GM18868 (cell line): ENCODE measurements at regions not wholly inside any gene's neighbourhood (a gene's known extent, or its start where the extent isn't known, plus 50 kb on each side); places are given as distances from the start of the nearest gene placed in this dataset.
"Not testable (repeated sequence)": the region's sequence is repeated elsewhere in the genome, so short reads cannot be mapped to it uniquely, and the experiment has no call there.

Experiments
- ATAC-seq: cut with Tn5 transposase; IDR thresholded peaks from one replicate; pipeline ENCODE4 v1.9.1; 2021; ENCODE audit warnings: mild to moderate bottlenecking, moderate library complexity; ENCODE audit not compliant: unreplicated experiment

DNA sequence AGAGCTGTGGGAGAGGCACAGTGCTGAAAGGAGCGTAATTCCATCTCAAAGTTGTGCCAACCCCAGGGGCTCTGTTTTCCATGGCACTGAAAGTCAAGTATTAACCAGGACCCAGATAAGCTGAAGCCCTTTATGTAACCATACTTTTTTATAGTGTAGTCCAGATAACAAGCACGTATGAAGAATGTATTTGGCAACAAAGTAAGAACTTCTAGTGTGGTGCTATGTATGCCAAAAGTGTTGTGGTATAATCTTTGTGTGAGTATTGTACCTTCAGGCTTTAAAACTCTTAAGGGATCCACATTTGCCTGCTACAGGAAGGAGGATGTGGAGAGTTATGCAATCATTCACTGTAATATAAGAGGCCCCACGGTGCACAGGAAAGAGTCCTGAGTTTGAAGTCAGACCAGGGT is 129.4 kb downstream of the IBTK start:
- no peak for ATAC-seq

GRCh38 chr6:82114748-82115147 is 132.8 kb downstream of the IBTK start:
- ATAC-seq: no peak

- ATAC-seq: no peak
Measured at GRCh38 chr6:82113231-82113630, 134.3 kb downstream of the IBTK start.

GRCh38 chr6:82111818-82112217 is 135.7 kb downstream of the IBTK start:
- ATAC-seq: no peak

DNA sequence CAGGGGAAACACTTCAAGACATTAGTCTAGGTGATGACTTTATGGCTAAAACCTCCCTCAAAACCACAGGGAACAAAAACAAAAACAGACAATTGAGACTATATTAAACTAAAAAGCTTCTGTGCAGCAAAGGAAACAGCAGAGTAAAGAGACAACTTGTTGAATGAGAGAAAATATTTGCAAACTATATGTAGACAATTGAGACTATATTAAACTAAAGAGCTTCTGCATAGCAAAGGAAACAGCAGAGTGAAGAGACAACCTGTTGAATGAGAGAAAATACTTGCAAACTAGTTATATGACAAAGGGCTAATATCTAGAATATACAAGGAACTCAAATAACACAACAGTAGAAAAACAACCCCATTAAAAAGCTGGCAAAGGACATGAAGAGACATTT is 136.4 kb downstream of the IBTK start:
- no peak for ATAC-seq

- not testable (repeated sequence) for ATAC-seq
Measured at GRCh38 chr6:82103171-82103570, 144.4 kb downstream of the IBTK start.

DNA sequence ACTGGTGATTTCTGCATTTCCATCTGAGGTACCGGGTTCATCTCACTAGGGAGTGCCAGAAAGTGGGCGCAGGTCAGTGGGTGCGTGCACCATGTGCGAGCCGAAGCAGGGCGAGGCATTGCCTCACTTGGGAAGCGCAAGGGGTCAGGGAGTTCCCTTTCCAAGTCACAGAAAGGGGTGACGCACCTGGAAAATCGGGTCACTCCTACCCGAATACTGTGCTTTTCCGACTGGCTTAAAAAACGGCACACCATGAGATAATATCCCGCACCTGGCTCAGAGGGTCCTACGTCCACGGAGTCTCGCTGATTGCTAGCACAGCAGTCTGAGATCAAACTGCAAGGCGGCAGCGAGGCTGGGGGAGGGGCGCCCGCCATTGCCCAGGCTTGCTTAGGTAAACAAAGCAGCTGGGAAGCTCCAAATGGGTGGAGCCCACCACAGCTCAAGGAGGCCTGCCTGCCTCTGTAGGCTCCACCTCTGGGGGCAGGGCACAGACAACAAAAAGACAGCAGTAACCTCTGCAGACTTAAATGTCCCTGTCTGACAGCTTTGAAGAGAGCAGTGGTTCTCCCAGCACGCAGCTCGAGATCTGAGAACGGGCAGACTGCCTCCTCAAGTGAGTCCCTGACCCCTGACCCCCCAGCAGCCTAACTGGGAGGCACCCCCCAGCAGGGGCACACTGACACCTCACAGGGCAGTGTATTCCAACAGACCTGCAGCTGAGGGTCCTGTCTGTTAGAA is 146.0 kb downstream of the IBTK start:
- not testable (repeated sequence) for ATAC-seq

- not testable (repeated sequence) for ATAC-seq
Measured at GRCh38 chr6:82100763-82101162, 146.8 kb downstream of the IBTK start.

GRCh38 chr6:82097676-82098075 is 149.9 kb downstream of the IBTK start:
- no peak for ATAC-seq

DNA sequence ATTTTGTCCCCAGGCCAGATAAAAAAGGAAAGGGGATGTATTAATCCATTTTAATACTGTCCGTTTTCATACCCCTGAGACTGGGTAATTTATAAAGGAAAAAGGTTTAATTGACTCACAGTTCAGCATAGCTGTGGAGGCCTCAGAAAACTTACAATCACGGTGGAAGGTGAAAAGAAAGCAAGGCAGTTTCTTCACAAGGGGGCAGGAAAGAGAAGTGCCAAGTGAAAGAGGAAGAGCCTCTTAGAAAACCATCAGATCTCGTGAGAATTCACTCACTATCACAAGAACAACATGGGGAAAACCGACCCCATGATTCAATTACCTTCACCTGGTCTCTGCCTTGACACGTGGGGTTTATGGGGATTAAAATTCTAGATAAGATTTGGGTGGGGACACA is 152.5 kb downstream of the IBTK start:
- no peak for ATAC-seq

DNA sequence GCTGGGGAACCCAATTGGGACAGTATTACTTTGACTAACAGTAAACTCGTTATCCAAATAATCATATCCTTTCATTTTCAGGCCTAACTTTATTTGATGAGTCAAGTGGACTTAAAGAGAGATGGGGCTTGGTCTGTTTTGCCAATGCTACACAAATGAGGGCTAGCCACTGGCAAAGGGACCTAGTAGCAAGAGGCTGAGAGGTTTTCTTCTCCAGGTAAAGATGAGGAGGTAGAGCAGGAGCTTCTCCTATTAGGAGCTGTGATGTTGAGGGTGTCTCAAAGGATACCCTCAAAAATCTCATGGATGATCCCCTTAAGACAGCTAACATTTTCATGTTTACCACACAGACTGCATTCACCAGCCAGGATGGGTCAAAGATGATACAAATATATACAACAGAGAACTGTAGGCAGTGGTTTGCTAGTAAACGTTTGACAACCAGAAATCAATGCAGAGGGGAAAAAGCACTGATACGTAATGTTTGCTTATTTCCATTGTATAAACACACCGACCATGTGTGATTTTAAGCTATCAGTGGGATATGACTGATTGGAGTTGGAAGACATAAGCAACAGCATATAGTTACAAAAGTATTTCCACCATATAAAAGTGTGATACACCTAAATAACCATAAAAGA is 153.3 kb downstream of the IBTK start:
- no peak for ATAC-seq

DNA sequence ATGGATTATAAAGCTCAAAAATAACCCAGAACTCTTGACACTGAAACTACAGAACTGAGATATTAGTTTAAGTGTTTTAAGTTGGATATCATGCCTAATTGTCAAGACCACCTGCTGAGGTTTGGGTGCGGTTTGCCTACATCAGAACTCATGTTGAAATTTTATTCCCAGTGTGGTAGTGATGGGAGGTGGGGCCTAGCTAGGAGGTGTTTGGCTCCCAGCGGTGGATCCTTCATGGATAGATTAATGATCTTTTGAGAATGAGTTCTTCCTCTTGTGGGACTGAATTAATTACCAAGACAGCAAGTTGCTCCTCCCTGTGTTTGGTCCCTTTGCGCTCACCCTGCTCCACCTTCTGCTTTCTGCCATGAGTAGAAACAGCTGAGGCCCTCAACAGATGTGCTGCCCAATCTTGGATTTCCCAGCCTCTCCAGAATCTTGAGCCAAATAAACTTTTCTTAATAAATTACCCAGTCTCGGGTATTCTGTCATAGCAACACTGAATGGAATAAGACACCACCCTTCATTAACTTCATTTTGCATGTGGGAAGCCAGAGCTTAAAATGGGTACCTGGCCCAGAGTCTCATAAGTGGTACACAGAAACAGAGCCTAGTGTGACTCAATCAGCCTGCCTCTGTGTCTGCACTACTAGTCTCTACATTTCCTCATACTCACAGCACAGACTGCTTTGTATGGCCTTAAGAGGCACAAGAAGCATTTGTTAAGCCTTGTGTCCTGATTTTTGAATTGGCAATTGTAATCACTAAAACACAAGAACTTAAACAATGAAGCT is 158.4 kb downstream of the IBTK start:
- no peak for ATAC-seq

- ATAC-seq: no peak
Measured at GRCh38 chr6:82086944-82087343, 160.6 kb downstream of the IBTK start.

GRCh38 chr6:82085701-82086100 is 161.8 kb downstream of the IBTK start:
- ATAC-seq: no peak

GRCh38 chr6:82084324-82084920 is 163.1 kb downstream of the IBTK start:
- ATAC-seq: no peak

DNA sequence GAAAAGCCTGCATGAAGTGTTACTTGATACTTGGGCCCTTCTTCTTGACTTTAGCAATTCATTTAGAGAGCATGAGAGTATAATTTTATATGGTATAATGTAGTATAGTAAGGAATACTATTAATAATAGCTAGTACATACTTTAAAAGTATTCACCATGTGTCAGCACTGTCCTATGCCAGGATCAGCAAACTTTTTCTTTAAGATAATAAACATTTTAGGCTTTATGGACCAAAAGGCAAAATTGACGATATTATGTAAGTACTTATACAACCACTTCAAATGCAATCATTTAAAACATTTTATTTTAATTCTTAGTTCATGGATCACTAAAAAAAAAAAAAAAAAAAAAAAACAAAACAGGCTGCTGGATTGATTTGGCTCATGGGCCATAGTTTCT is 163.9 kb downstream of the IBTK start:
- ATAC-seq: no peak

GRCh38 chr6:82080767-82081166 is 166.8 kb downstream of the IBTK start:
- ATAC-seq: no peak

GRCh38 chr6:82078286-82078908 is 169.1 kb downstream of the IBTK start:
- ATAC-seq: no peak

- no peak for ATAC-seq
Measured at GRCh38 chr6:82076916-82077315, 170.6 kb downstream of the IBTK start.

GRCh38 chr6:82074556-82074955 is 173.0 kb downstream of the IBTK start:
- no peak for ATAC-seq

DNA sequence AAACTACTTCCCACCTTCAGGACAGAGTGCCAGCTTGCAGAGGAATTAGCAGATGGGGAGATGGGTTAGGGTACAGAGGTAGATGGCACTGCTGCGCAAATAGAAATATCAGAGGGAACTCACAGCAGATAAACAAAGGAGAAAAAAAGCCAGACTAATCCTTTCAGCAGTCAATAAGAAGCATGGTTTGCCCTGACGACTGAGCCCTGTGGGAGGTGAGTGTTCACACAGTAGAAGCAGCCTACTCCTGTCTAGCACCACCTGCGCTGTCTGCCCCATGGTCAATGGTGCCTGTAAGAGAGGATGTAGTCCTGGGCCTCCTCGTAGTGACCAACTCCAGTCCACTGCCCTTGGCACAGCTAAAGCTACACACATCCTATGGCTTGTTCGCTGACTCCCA is 174.1 kb downstream of the IBTK start:
- no peak for ATAC-seq
